NCI-H446 treated with DMSO at 0.1 percent for 48 hours (cell line): ENCODE measurements at regions not wholly inside any gene's neighbourhood (a gene's known extent, or its start where the extent isn't known, plus 50 kb on each side); places are given as distances from the start of the nearest gene placed in this dataset.
"Not testable (repeated sequence)": the region's sequence is repeated elsewhere in the genome, so short reads cannot be mapped to it uniquely, and the experiment has no call there.

Source experiments
- DNase-seq: peaks from one replicate; lab custom pipeline; 2025; lab: John Stamatoyannopoulos, UW

DNA sequence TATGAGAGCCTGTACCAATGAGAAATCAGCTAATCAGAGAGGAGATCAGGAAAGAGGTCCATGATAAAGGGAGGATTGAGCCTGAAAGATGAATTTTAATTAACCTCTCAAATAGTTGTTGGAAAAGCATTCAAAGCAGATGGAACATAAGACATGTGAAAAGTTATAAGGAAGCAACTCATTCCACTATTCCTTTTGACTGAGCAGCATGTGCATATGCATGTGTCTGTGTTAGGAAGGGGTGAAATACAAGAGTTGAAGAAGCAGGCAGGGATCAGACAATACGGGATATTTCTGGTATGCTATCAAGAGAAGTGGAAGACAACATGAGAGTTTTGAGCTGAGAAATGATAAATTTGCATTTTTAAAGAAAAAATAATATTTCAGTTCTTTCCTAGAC, 624.8 kb upstream of the PTCHD4 start:
- DNase-seq: no peak

- DNase-seq: no peak
Measured at GRCh38 chr6:48733581-48733980, 622.6 kb upstream of the PTCHD4 start.

- DNase-seq: no peak
Measured at GRCh38 chr6:48714699-48715098, 603.7 kb upstream of the PTCHD4 start.

DNA sequence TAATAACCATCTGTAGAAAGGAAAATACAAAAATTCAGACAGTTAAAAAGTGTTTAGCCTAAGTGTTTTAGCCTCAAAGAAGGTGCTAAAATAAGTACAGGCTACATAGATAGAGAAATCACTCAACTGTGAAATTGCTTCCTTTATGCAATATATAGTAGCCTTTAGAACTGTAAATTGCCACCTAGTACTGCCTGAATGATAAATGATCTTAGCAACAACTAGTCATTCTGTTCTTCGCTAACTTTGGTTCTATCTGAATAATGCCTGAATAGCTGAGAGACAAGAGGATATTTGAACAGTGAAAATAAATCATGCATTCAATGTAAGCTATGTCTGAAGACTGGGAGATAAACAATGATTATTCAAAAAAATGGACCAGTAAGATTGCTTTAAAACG, 603.3 kb upstream of the PTCHD4 start:
- no peak for DNase-seq

GRCh38 chr6:48713612-48714011, 602.6 kb upstream of the PTCHD4 start:
- DNase-seq: no peak

DNA sequence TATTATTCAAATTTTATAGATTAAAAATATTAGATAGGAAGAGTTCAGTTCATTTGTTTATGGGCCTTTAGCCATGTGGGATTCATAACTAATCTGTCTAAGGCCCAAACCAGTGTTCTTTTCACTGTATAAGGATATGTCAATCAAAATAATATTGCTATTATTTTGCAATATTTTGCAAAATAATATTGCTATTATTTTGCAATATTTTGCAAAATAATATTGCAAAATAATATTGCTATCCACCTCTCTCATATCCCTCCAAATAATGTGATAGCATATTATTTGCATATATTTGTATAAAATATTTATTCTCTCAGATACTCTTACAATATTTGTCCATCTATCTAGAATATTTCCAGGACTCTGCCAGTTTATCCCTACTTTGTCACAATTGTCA, 595.3 kb upstream of the PTCHD4 start:
- no peak for DNase-seq

GRCh38 chr6:48701572-48701971, 590.6 kb upstream of the PTCHD4 start:
- no peak for DNase-seq

- no peak for DNase-seq
Measured at GRCh38 chr6:48695872-48696271, 584.9 kb upstream of the PTCHD4 start.

DNA sequence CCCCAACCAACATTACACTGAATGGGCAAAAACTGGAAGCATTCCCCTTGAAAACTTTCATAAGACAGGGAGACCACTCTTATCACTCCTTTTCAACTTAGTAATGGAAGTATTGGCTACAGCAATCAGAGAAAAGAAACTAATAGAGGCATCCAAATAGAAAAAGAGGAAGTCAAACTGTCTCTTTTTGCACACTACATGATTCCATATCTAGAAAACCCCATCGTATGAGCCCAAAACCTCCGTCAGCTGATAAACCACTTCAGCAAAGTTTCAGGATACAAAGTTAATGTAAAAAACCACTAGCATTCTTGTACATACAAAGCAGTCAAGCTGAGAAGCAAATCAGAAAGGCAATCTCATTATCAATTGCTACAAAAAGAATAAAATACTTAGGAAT, 580.4 kb upstream of the PTCHD4 start:
- no peak for DNase-seq

DNA sequence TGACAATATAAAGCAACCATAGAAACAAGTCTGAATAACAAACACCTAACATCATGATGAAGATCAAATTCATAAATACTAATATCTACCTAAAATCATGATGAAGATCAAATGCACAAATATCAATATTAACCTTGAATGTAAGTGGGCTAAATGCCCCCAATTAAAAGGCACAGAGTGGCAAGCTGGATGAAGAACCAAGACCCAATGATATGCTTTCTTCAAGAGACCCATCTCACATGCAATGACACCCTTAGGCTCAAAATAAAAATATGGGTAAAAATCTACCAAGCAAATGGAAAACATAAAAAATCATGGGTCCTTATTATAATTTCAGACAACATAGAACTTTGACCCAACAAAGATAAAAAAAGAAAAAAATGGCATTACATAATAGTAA, 578.5 kb upstream of the PTCHD4 start:
- no peak for DNase-seq

- DNase-seq: no peak
Measured at GRCh38 chr6:48678390-48678789, 567.4 kb upstream of the PTCHD4 start.

DNA sequence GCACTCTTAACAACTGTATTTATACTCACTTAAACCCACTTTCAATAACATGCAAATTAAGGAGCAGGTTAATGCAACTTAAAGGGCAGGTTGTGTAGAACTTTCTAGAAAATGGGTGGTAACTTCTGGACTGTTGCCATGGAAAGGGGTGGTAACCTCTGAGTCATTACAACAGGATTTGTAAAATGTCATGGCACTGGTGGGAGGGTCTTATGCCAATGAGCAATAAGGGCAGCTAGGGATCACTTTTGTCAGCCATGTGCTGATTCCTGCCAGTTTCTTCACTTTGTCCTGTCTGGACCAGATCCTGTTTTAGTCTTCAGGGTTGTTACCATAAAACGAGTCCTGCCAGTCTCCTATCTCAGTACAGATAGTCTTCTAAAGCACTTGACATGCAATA, 560.5 kb upstream of the PTCHD4 start:
- DNase-seq: no peak

- DNase-seq: no peak
Measured at GRCh38 chr6:48670546-48670945, 559.5 kb upstream of the PTCHD4 start.

GRCh38 chr6:48667797-48668196, 556.8 kb upstream of the PTCHD4 start:
- no peak for DNase-seq

DNA sequence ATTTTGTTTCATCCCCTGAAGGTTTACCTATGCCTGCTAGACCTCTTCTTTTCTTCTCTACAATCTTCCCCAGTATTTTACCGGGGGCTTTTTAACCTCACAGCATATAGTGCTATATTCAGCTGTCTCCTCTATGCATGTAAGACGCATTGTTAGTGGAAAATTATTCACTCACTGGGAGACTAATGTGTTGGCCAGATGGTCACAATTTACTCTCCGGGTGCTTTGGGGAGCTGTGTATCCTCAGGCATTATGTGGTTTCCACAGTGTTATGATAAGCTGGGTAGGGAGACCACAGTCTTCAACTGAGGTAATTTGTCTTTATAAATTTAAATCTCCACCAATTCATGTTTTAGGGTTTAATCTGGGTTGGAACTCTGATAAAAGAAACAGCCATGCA, 553.8 kb upstream of the PTCHD4 start:
- peak; percentile 19 for DNase-seq

DNA sequence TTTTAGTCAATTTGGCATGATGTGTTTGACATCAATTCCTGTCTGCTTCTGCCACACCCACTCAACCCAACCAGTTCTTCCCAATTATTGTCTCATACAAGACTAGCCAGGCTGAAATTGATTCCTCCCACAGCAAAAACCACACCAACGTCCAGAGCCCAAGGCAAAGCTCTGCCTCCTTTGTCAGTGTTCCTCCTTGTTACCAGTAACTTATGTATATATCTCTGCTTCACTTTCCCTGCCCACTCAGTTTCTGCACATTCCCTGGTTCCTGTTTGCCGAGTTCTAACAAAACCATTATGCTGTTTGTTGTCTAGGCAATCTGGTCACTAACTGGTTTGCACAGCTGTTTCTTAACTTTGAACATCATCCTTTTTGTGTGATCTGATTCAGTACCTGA, 547.9 kb upstream of the PTCHD4 start:
- DNase-seq: no peak

GRCh38 chr6:48641544-48641943, 530.5 kb upstream of the PTCHD4 start:
- DNase-seq: no peak

DNA sequence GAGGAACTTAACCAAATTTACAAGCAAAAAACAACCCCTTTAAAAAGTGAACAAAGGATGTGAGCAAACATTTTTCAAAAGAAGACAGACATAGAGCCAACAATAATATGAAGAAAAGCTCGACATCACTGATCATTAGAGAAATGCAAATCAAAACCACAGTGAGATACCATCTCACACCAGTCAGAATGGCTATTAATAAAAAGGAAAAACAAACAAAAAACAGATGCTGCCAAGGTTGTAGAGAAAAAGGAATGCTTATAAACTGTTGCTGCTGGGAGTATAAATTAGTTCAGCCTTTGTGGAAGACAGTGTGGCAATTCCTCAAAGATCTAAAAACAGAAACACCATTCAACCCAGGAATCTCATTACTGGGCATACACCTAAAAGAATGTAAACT, 527.8 kb upstream of the PTCHD4 start:
- DNase-seq: not testable (repeated sequence)

- DNase-seq: no peak
Measured at GRCh38 chr6:48630511-48630910, 519.5 kb upstream of the PTCHD4 start.

GRCh38 chr6:48628316-48628715, 517.3 kb upstream of the PTCHD4 start:
- DNase-seq: no peak

- no peak for DNase-seq
Measured at GRCh38 chr6:48626421-48626820, 515.4 kb upstream of the PTCHD4 start.

GRCh38 chr6:48624631-48625030, 513.6 kb upstream of the PTCHD4 start:
- no peak for DNase-seq

- no peak for DNase-seq
Measured at GRCh38 chr6:48619771-48620170, 508.8 kb upstream of the PTCHD4 start.

DNA sequence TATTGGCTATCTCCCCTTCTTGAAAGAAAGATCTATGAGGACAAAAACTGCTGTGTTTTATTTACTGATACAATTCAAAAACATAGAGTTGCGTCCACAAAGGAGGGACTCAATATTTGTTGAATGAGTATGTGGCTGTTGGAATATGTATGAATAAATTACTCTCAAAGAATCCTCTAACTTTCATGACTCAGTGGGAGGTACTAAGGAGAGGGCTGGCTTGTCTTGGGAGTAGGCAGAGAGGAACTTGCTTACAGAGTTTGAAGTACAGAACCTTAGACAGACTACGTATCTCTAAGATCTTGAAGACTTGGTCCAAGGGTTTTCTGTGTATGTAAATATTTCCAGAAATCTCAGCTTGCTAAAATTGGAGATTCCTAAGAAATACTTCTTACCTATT, 504.0 kb upstream of the PTCHD4 start:
- DNase-seq: no peak

GRCh38 chr6:48614326-48614725, 503.3 kb upstream of the PTCHD4 start:
- no peak for DNase-seq
